Trophoblast cell (in vitro differentiated cells and primary cell): ENCODE measurements at regions not wholly inside any gene's neighbourhood (a gene's known extent, or its start where the extent isn't known, plus 50 kb on each side); places are given as distances from the start of the nearest gene placed in this dataset.

ENCODE experiments used
- DNase-seq, 2 donors: peaks; one replicate each; pipeline ENCODE4 v3.0.0-alpha.2; 2016
- H2AFZ ChIP-seq: 2 replicates; pipeline ENCODE4 v1.6.1; 2013; ENCODE audit warnings: low read length, moderate library complexity, mild to moderate bottlenecking; ENCODE audit not compliant: insufficient read depth, poor library complexity
- H2AK5ac ChIP-seq: 2 replicates; pipeline ENCODE4 v1.6.1; 2013; ENCODE audit warnings: mild to moderate bottlenecking, low read length
- H2BK120ac ChIP-seq: 2 replicates; pipeline ENCODE4 v1.6.1; 2013; ENCODE audit warnings: low read length, mild to moderate bottlenecking, moderate library complexity; ENCODE audit not compliant: insufficient read depth, poor library complexity
- H2BK12ac ChIP-seq: 2 replicates; pipeline ENCODE4 v1.6.1; 2013; ENCODE audit warnings: mild to moderate bottlenecking, low read length, moderate library complexity
- H2BK5ac ChIP-seq: 2 replicates; pipeline ENCODE4 v1.6.1; 2013; ENCODE audit warnings: low read length, low read depth, moderate library complexity, mild to moderate bottlenecking; ENCODE audit not compliant: poor library complexity
- H3K14ac ChIP-seq: 2 replicates; pipeline ENCODE4 v1.6.1; 2013; ENCODE audit warnings: mild to moderate bottlenecking, low read length
- H3K18ac ChIP-seq: 2 replicates; pipeline ENCODE4 v1.6.1; 2013; ENCODE audit warnings: mild to moderate bottlenecking, low read length
- H3K23ac ChIP-seq: 2 replicates; pipeline ENCODE4 v1.6.1; 2013; ENCODE audit warnings: low read length
- H3K27ac ChIP-seq: 2 replicates; pipeline ENCODE4 v1.5.1; 2013; ENCODE audit warnings: low read depth, mild to moderate bottlenecking, inconsistent platforms, low read length, moderate library complexity
- H3K27me3 ChIP-seq: 2 replicates; pipeline ENCODE4 v1.6.1; 2013; ENCODE audit warnings: inconsistent platforms, mild to moderate bottlenecking, low read length, moderate library complexity; ENCODE audit not compliant: insufficient read depth
- H3K36me3 ChIP-seq, 2 experiments: 1 replicate in 1 of 2; 2 replicates in 1 of 2; pipeline ENCODE4 v1.6.1; 2013; ENCODE audit warnings: low read length in 2 of 2, mild to moderate bottlenecking in 2 of 2, moderate library complexity in 1 of 2; ENCODE audit not compliant: insufficient read depth in 2 of 2, control insufficient read depth in 1 of 2
- H3K4ac ChIP-seq: 2 replicates; pipeline ENCODE4 v1.6.1; 2013; ENCODE audit warnings: low read depth, mild to moderate bottlenecking, low read length, moderate library complexity
- H3K4me1 ChIP-seq, 2 experiments: 1 replicate in 1 of 2; 2 replicates in 1 of 2; pipeline ENCODE4 v1.6.1; 2013; ENCODE audit warnings: low read length in 2 of 2, mild to moderate bottlenecking in 2 of 2, moderate library complexity in 1 of 2; ENCODE audit not compliant: insufficient read depth in 2 of 2, control insufficient read depth in 1 of 2
- H3K4me2 ChIP-seq: 2 replicates; pipeline ENCODE4 v1.6.1; 2013; ENCODE audit warnings: inconsistent platforms, mild to moderate bottlenecking, low read length, moderate library complexity
- H3K4me3 ChIP-seq: 2 replicates; pipeline ENCODE4 v1.5.1; 2013; ENCODE audit warnings: mild to moderate bottlenecking, low read depth, low read length, inconsistent platforms
- H3K79me1 ChIP-seq: one replicate; pipeline ENCODE4 v1.6.1; 2013; ENCODE audit warnings: low read length
- H3K79me2 ChIP-seq: 2 replicates; pipeline ENCODE4 v1.6.1; 2013; ENCODE audit warnings: low read length, mild to moderate bottlenecking; ENCODE audit not compliant: control insufficient read depth, insufficient read depth, poor library complexity
- H3K9ac ChIP-seq: 2 replicates; pipeline ENCODE4 v1.6.1; 2013; ENCODE audit warnings: mild to moderate bottlenecking, low read length
- H3K9me3 ChIP-seq: 2 replicates; pipeline ENCODE4 v1.6.1; 2013; ENCODE audit warnings: low read depth, mild to moderate bottlenecking, control low read depth, inconsistent platforms, low read length; ENCODE audit not compliant: insufficient read depth
- H4K12ac ChIP-seq: 2 replicates; pipeline ENCODE4 v1.6.1; 2013; ENCODE audit warnings: low read depth, mild to moderate bottlenecking, low read length, moderate library complexity
- H4K8ac ChIP-seq: 2 replicates; pipeline ENCODE4 v1.6.1; 2013; ENCODE audit warnings: low read depth, mild to moderate bottlenecking, low read length, moderate library complexity
- H4K91ac ChIP-seq: one replicate; pipeline ENCODE4 v1.6.1; 2013; ENCODE audit warnings: low read depth, mild to moderate bottlenecking, low read length, moderate library complexity
- WGBS: extraction: QIAGEN DNeasy Blood & Tissue Kit; methylation state at CpG from one replicate; pipeline ENCODE4 v1.1.7; 2013; ENCODE audit warnings: missing lambda C conversion rate; ENCODE audit not compliant: insufficient read length, insufficient coverage; ENCODE audit errors: extremely low coverage; 5-methylcytosine and 5-hydroxymethylcytosine counted together

DNA sequence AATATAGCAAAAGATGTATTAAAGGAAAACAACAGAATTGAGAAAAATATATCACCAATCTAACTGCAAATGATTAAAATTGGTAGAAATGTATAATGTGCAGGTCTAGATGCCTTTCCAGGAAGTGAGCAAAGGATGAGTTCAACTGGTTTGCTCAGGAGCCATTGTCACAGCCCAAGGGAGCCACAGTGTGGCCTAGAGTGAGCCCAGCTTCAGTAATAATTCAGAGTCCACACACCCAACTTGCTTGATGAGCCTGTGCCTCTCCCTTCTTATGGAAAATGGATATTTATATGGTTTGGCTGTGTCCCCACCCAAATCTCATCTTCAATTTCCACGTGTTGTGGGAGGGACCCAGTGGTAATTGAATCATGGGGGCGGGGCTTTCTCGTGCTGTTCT lies 92.2 kb upstream of the ASAP2 start:
- Histone ChIP-seq H3K4me2 (no peak overlapping the region), H3K14ac (no peak overlapping the region), H3K18ac (no peak overlapping the region), H3K27me3 (no peaks in the 10 kb centered on the region), H2BK120ac (no peak overlapping the region), H4K91ac (no peak overlapping the region), H3K36me3 (no peaks in the 10 kb centered on the region), H3K4me1 (peaks cover 7 to 11% of the 10 kb centered on the region in 2 experiments), H3K9me3 (no peaks in the 10 kb centered on the region), H3K27ac (no peak overlapping the region), H3K4me3 (no peak overlapping the region), H2AK5ac (no peak overlapping the region), H2AFZ (no peak overlapping the region), H4K12ac (no peak overlapping the region), H2BK5ac (no peak overlapping the region), H3K23ac (no peak overlapping the region), H2BK12ac (no peak overlapping the region), H4K8ac (no peak overlapping the region), H3K79me2 (no peaks in the 10 kb centered on the region), H3K79me1 (no peaks in the 10 kb centered on the region), H3K4ac (no peak overlapping the region), H3K9ac (no peak overlapping the region)
- no CpG with 5 or more reads among the region's 3 CpGs for WGBS
- peak; percentile 29 to 31 for DNase-seq

DNA sequence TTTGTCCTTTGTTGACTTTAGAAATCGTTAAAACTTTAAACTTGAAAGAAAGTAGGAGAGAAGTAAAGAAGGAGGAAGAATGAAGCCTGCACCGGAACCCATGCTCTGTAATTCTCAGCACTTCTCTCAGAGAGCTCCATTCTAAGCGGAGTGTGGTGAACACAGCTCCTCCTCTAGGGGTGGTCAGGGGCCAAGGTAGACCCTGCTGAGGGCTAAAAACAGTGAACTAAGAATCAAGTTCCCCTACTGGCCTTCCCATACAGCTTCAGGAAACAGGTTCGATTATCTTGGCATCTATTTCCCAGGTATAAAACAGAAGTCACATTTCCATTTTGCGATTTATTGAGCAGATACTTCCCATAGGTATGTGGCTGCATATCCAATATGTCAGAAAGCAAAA lies 92.7 kb upstream of the ASAP2 start:
- Histone ChIP-seq H3K14ac (no peak overlapping the region), H3K18ac (no peak overlapping the region), H3K36me3 (no peaks in the 10 kb centered on the region), H4K8ac (no peak overlapping the region), H3K27ac (no peak overlapping the region), H2AK5ac (no peak overlapping the region), H4K91ac (no peak overlapping the region), H3K27me3 (no peaks in the 10 kb centered on the region), H3K23ac (no peak overlapping the region), H2BK120ac (no peak overlapping the region), H4K12ac (no peak overlapping the region), H2AFZ (no peak overlapping the region), H3K9me3 (no peaks in the 10 kb centered on the region), H3K4ac (no peak overlapping the region), H3K4me3 (no peak overlapping the region), H3K79me1 (no peaks in the 10 kb centered on the region), H2BK12ac (no peak overlapping the region), H3K4me1 (peaks cover 7 to 11% of the 10 kb centered on the region in 2 experiments), H3K4me2 (no peak overlapping the region), H3K79me2 (no peaks in the 10 kb centered on the region), H2BK5ac (no peak overlapping the region), H3K9ac (no peak overlapping the region)
- DNase-seq, result no peak
- WGBS, result no CpG with 5 or more reads among the region's 5 CpGs

GRCh38 chr2:9113262-9113661 lies 93.3 kb upstream of the ASAP2 start:
- Histone ChIP-seq H2BK5ac (no peak overlapping the region), H3K18ac (no peak overlapping the region), H3K4me1 (peaks cover 10 to 14% of the 10 kb centered on the region in 2 experiments), H2AK5ac (no peak overlapping the region), H2AFZ (no peak overlapping the region), H4K12ac (no peak overlapping the region), H2BK12ac (no peak overlapping the region), H3K4me3 (no peak overlapping the region), H3K27me3 (no peaks in the 10 kb centered on the region), H4K8ac (no peak overlapping the region), H3K36me3 (no peaks in the 10 kb centered on the region), H3K9me3 (no peaks in the 10 kb centered on the region), H4K91ac (no peak overlapping the region), H3K4ac (no peak overlapping the region), H3K27ac (no peak overlapping the region), H3K79me1 (no peaks in the 10 kb centered on the region), H3K79me2 (no peaks in the 10 kb centered on the region), H3K14ac (no peak overlapping the region), H2BK120ac (no peak overlapping the region), H3K9ac (no peak overlapping the region), H3K23ac (no peak overlapping the region), H3K4me2 (no peak overlapping the region)
- no CpG with 5 or more reads among the region's 6 CpGs for WGBS
- no peak for DNase-seq

GRCh38 chr2:9112079-9112721 lies 94.4 kb upstream of the ASAP2 start:
- Histone ChIP-seq H3K14ac (peak overlapping the region; percentile 4), H2AFZ (no peak overlapping the region), H3K27me3 (no peaks in the 10 kb centered on the region), H3K9ac (peak overlapping the region; percentile 28), H2BK120ac (no peak overlapping the region), H2BK5ac (no peak overlapping the region), H3K79me2 (no peaks in the 10 kb centered on the region), H4K12ac (no peak overlapping the region), H3K9me3 (no peaks in the 10 kb centered on the region), H3K18ac (no peak overlapping the region), H2AK5ac (no peak overlapping the region), H3K4me1 (peaks cover 16 to 23% of the 10 kb centered on the region in 2 experiments), H3K4me2 (peak overlapping the region; percentile 23), H3K79me1 (no peaks in the 10 kb centered on the region), H3K4ac (no peak overlapping the region), H2BK12ac (no peak overlapping the region), H3K27ac (peak overlapping the region; percentile 1), H3K36me3 (no peaks in the 10 kb centered on the region), H3K4me3 (no peak overlapping the region), H4K8ac (no peak overlapping the region), H4K91ac (no peak overlapping the region), H3K23ac (peak overlapping the region; percentile 21)
- no CpG with 5 or more reads among the region's 23 CpGs for WGBS
- DNase-seq, result peak in 1 of 2 donors; percentile 10
